OCI-LY3 (cell line): ENCODE measurements at regions not wholly inside any gene's neighbourhood (a gene's known extent, or its start where the extent isn't known, plus 50 kb on each side); places are given as distances from the start of the nearest gene placed in this dataset.

Source experiments
- EZH2phosphoT487 ChIP-seq: fragments of 200-600 bp; shearing (Covaris generic); IDR thresholded peaks from 2 replicates; pipeline ENCODE4 v1.6.1; 2018; ENCODE audit warnings: antibody characterized with exemption, mixed run types, low read depth
- TF ChIP-seq, protein P1 (sequence below): fragments of 200-600, 300-600 bp; sonication (generic); IDR thresholded peaks from 2 replicates; pipeline ENCODE4 v1.5.1; 2014; ENCODE audit warnings: antibody characterized with exemption, low read length, low read depth

DNA sequence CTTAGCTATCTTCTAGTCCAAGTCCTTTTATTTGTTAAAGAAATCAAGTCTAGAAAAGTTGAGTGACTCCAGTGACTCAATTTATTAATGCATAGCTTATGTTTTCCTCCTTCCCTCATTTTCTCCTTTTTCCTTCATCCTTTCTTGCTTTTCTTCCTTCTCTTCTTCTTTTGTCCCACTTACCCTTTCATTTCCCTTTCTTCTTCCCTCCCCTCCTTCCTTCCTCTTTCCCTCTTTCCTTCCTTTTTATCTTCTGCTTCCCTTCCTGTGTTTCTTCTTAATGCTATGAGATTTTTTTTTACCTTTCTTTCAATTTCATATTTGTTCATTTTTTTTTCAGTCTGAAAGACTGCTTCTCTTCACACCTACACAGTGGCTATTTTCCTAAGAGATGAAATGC, 555.5 kb downstream of the PIK3C3 start:
- TF ChIP-seq, protein P1, sequence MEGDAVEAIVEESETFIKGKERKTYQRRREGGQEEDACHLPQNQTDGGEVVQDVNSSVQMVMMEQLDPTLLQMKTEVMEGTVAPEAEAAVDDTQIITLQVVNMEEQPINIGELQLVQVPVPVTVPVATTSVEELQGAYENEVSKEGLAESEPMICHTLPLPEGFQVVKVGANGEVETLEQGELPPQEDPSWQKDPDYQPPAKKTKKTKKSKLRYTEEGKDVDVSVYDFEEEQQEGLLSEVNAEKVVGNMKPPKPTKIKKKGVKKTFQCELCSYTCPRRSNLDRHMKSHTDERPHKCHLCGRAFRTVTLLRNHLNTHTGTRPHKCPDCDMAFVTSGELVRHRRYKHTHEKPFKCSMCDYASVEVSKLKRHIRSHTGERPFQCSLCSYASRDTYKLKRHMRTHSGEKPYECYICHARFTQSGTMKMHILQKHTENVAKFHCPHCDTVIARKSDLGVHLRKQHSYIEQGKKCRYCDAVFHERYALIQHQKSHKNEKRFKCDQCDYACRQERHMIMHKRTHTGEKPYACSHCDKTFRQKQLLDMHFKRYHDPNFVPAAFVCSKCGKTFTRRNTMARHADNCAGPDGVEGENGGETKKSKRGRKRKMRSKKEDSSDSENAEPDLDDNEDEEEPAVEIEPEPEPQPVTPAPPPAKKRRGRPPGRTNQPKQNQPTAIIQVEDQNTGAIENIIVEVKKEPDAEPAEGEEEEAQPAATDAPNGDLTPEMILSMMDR: no peak
- no peak for TF ChIP-seq EZH2phosphoT487
